ENCODE measurements at regions not wholly inside any gene's neighbourhood (a gene's known extent, or its start where the extent isn't known, plus 50 kb on each side); places are given as distances from the start of the nearest gene placed in this dataset.

DNA sequence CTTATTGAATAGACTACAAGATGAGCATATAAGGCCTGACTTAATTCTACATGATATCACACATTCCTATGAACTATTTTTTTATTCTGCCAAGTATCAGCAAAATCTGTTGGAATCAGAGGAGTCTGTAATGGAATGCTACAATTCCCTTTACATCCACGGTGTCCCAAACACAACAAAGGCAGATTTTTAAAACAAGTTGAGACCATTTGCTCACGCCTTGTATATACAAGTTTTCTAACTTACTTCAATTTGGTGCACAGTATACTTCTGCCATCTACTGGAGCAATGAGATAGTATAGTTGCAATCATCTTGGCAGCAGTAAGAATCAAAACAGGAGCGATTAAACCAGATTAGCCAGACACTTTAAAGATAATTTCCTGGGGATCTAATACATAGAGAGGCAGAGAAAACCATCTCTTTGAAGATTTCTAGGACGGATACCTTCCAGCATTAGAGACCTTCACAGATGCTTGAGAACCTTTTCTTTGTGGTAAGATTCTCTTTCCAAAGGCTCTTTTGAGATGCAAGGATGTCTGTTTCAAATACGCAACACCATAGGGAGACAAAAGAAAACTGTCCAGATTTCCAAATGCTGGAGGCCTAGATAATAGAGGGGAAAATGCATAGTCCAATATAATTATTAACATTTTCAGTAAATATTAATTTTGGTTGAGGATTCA is 302.0 kb upstream of the MIR17HG start:
- TF ChIP-seq, protein P1, sequence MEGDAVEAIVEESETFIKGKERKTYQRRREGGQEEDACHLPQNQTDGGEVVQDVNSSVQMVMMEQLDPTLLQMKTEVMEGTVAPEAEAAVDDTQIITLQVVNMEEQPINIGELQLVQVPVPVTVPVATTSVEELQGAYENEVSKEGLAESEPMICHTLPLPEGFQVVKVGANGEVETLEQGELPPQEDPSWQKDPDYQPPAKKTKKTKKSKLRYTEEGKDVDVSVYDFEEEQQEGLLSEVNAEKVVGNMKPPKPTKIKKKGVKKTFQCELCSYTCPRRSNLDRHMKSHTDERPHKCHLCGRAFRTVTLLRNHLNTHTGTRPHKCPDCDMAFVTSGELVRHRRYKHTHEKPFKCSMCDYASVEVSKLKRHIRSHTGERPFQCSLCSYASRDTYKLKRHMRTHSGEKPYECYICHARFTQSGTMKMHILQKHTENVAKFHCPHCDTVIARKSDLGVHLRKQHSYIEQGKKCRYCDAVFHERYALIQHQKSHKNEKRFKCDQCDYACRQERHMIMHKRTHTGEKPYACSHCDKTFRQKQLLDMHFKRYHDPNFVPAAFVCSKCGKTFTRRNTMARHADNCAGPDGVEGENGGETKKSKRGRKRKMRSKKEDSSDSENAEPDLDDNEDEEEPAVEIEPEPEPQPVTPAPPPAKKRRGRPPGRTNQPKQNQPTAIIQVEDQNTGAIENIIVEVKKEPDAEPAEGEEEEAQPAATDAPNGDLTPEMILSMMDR (conservative IDR thresholded peaks at IDR 0.05), result peak; percentile 49
- TF ChIP-seq EZH2 (IDR thresholded peaks at IDR 0.05; ENCODE audit: low read depth), result no peak
